Keratinocyte (primary cell): ENCODE measurements at regions not wholly inside any gene's neighbourhood (a gene's known extent, or its start where the extent isn't known, plus 50 kb on each side); places are given as distances from the start of the nearest gene placed in this dataset.

Experiments used
- DNase-seq: peaks from one replicate; pipeline ENCODE4 v3.0.0-alpha.2; 2011; ENCODE audit warnings: low read depth, missing footprints, low spot score
- FAIRE-seq: peaks from 2 replicates; lab custom pipeline; 2011; peaks lifted over from hg19 to GRCh38; lab: Jason Lieb, UNC
- H2AFZ ChIP-seq: 2 replicates; pipeline ENCODE4 v1.6.0; 2012; ENCODE audit warnings: low read length, control low read depth, inconsistent platforms; ENCODE audit not compliant: control insufficient read depth
- H3K27ac ChIP-seq: 2 replicates; pipeline ENCODE4 v1.5.1; 2011; ENCODE audit warnings: low read length; ENCODE audit not compliant: control insufficient read depth, insufficient read depth
- H3K27me3 ChIP-seq: 3 replicates; pipeline ENCODE4 v1.6.0; 2011; ENCODE audit warnings: low read length; ENCODE audit not compliant: control insufficient read depth, insufficient read depth; ENCODE audit errors: extremely low read depth
- H3K36me3 ChIP-seq, 2 experiments: 2 replicates in 1 of 2; 3 replicates in 1 of 2; pipeline ENCODE4 v1.5.1; 2011; ENCODE audit warnings: low read length in 2 of 2, mild to moderate bottlenecking in 1 of 2; ENCODE audit not compliant: control insufficient read depth in 2 of 2, insufficient read depth in 2 of 2; ENCODE audit errors: extremely low read depth in 1 of 2
- H3K4me1 ChIP-seq: 3 replicates; pipeline ENCODE4 v1.5.1; 2011; ENCODE audit warnings: low read length; ENCODE audit not compliant: control insufficient read depth, insufficient read depth; ENCODE audit errors: extremely low read depth
- H3K4me2 ChIP-seq: 3 replicates; pipeline ENCODE4 v1.6.0; 2011; ENCODE audit warnings: low read depth, low read length; ENCODE audit not compliant: control insufficient read depth, insufficient read depth; ENCODE audit errors: extremely low read depth
- H3K4me3 ChIP-seq, 3 experiments: fragments of 200-600 bp in 1 of 3; sonication (generic) in 1 of 3; 2 replicates in 2 of 3; 3 replicates in 1 of 3; pipeline ENCODE4 v1.5.1; 2011 to 2016; ENCODE audit warnings: low read length in 3 of 3, mild to moderate bottlenecking in 3 of 3, control low read depth in 2 of 3, inconsistent platforms in 1 of 3, low read depth in 1 of 3, mixed read lengths in 1 of 3, mixed run types in 1 of 3, moderate library complexity in 1 of 3; ENCODE audit not compliant: control insufficient read depth in 2 of 3, insufficient read depth in 2 of 3; ENCODE audit errors: extremely low read depth in 1 of 3
- H3K79me2 ChIP-seq: 2 replicates; pipeline ENCODE4 v1.6.0; 2012; ENCODE audit warnings: low read length; ENCODE audit not compliant: control insufficient read depth, insufficient read depth
- H3K9ac ChIP-seq: 3 replicates; pipeline ENCODE4 v1.6.0; 2011; ENCODE audit warnings: low read length; ENCODE audit not compliant: control insufficient read depth, insufficient read depth; ENCODE audit errors: extremely low read depth
- H3K9me1 ChIP-seq: 3 replicates; pipeline ENCODE4 v1.6.0; 2011; ENCODE audit warnings: low read length; ENCODE audit not compliant: control insufficient read depth, insufficient read depth; ENCODE audit errors: extremely low read depth
- H3K9me3 ChIP-seq: 2 replicates; pipeline ENCODE4 v1.5.1; 2012; ENCODE audit warnings: low read depth, low read length; ENCODE audit not compliant: control insufficient read depth
- H4K20me1 ChIP-seq: 3 replicates; pipeline ENCODE4 v1.6.0; 2011; ENCODE audit warnings: low read length; ENCODE audit not compliant: control insufficient read depth, insufficient read depth; ENCODE audit errors: extremely low read depth
- CTCF ChIP-seq, 3 experiments: IDR thresholded peaks in 1 of 3; conservative IDR thresholded peaks in 1 of 3; optimal IDR thresholded peaks in 1 of 3; 2 replicates in 2 of 3; 3 replicates in 1 of 3; pipeline versions ENCODE3 to v1.5.1; 2011; ENCODE audit warnings: low read length in 3 of 3, mild to moderate bottlenecking in 3 of 3, moderate library complexity in 2 of 3, control low read depth in 1 of 3, inconsistent platforms in 1 of 3; ENCODE audit not compliant: insufficient read depth in 2 of 3; ENCODE audit errors: extremely low read depth in 1 of 3
- EZH2 ChIP-seq: IDR thresholded peaks from one replicate; pipeline ENCODE4 v1.6.1; 2012; ENCODE audit warnings: inconsistent platforms, mild to moderate bottlenecking, low read length, moderate library complexity
- dilution Hi-C: fragments of 300-500 bp; cut with MboI; formaldehyde crosslinking; loops from one replicate; pipeline ENCODE4 v1.7.0; 2020; ENCODE audit warnings: low sequenced_read_pairs; ENCODE audit not compliant: extremely low pct_ligation_motif_present

- no peaks in the 10 kb centered on the region for H3K79me2 ChIP-seq
Measured at GRCh38 chr2:5482929-5483331, 209.3 kb upstream of the SOX11 start.

GRCh38 chr2:5484868-5485267 lies 207.3 kb upstream of the SOX11 start:
- TF ChIP-seq EZH2 (no peak), CTCF (optimal IDR thresholded peaks at IDR 0.05 in 1 of 3, IDR thresholded peaks at IDR 0.05 in 1 of 3, conservative IDR thresholded peaks at IDR 0.05 in 1 of 3; ENCODE audit: extremely low read depth in 1 of 3, insufficient read depth in 2 of 3, low read length in 3 of 3) (no peak)
- H3K9me1 ChIP-seq, result no peaks in the 10 kb centered on the region
- H3K27me3 ChIP-seq, result no peaks in the 10 kb centered on the region
- no peaks in the 10 kb centered on the region for H3K9me3 ChIP-seq
- H3K4me1 ChIP-seq, result no peaks in the 10 kb centered on the region
- FAIRE-seq (no peak), DNase-seq (no peak)
- H3K4me3 ChIP-seq, result no peak overlapping the region
- dilution Hi-C loops, result no loop called here
- no peaks in the 10 kb centered on the region for H3K79me2 ChIP-seq
- H3K36me3 ChIP-seq, result no peaks in the 10 kb centered on the region
- H3K27ac ChIP-seq, result no peak overlapping the region
- H4K20me1 ChIP-seq, result no peaks in the 10 kb centered on the region
- H3K4me2 ChIP-seq, result no peak overlapping the region
- no peak overlapping the region for H2AFZ ChIP-seq
- no peak overlapping the region for H3K9ac ChIP-seq

More at GRCh38 chr2:5482929-5483331, 209.3 kb upstream of the SOX11 start:
- Histone ChIP-seq H3K27ac (no peak overlapping the region), H3K27me3 (no peaks in the 10 kb centered on the region), H4K20me1 (no peaks in the 10 kb centered on the region), H3K4me2 (no peak overlapping the region), H3K4me1 (no peaks in the 10 kb centered on the region), H3K36me3 (no peaks in the 10 kb centered on the region), H3K4me3 (no peak overlapping the region), H3K9ac (no peak overlapping the region), H3K9me3 (no peaks in the 10 kb centered on the region), H3K9me1 (no peaks in the 10 kb centered on the region), H2AFZ (no peak overlapping the region)
- TF ChIP-seq CTCF (optimal IDR thresholded peaks at IDR 0.05 in 1 of 3, IDR thresholded peaks at IDR 0.05 in 1 of 3, conservative IDR thresholded peaks at IDR 0.05 in 1 of 3; ENCODE audit: extremely low read depth in 1 of 3, insufficient read depth in 2 of 3, low read length in 3 of 3) (no peak), EZH2 (no peak)
- FAIRE-seq (no peak), DNase-seq (no peak)
- dilution Hi-C loops, result no loop called here
